NCI-H1436 (cell line): ENCODE measurements at regions not wholly inside any gene's neighbourhood (a gene's known extent, or its start where the extent isn't known, plus 50 kb on each side); places are given as distances from the start of the nearest gene placed in this dataset.

ENCODE experiments used
- DNase-seq: peaks from one replicate; lab custom pipeline; 2025; lab: John Stamatoyannopoulos, UW

GRCh38 chr10:108241166-108241565 is 1076.7 kb upstream of the SORCS1 start:
- no peak for DNase-seq

DNA sequence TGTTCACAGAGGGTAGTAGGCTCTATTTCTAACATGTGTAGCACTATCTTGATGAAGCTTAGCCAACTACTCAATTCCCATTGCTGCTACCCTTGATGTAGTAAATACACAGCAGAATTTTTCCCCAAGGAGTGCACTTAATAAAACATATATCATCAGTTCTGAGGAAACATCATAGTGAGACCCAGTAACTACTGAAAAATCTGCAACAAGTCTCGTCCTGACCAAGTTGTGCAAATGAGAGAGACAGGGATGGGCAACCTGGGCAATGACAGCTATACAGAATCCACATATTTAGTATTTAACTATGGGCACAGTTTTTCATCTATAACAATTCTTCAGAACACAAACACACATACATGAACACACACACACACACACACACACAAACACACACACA is 1073.8 kb upstream of the SORCS1 start:
- no peak for DNase-seq

DNA sequence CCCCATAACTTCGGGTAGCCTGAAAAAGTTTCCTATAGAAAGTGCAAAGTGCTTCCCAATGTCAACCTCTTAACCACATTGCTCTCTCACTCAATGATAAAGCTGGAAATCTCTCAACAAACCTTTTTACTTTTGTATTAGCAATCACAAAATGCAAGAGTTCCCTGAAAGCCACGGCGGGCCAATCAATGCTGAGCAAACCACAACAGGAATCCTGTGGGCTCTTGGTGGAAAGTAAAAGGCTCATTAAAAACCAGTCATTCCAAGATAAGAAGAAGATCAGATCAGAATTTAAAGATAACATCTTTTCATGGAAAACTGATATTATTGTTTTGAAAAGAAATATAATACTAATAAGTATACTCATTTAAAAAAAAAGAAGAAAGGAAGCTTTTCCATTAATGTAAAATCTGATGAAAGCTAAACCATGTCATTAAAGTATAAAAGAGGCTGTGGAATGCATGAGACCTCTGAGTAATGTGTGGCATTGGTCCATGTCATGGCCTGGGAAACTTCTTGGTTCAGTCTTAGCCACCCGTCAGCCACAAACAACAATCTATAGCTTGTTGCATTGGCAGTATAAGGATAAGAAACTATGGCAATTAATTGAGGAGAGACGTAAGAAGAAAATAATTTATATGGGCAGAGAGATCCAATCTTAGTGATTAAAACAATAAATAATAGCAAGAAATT is 1066.1 kb upstream of the SORCS1 start:
- no peak for DNase-seq

DNA sequence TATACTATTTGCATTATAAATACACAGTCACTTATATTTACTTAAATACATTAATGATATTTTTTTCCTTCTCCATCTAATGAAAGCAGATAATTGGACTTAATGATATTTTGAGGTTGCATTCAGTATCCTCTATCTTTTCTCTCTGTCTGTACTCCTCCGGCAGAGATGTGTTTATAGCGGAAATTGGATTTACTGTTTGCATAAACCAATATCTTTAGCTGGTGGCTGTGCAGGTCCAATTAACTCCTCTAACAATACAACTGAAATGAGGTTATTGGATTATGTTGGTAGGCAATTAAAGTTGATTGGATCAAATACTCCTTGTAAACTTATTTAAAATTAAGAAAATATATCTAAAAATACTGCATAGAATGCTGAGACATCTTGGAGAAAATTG is 1044.2 kb upstream of the SORCS1 start:
- no peak for DNase-seq

GRCh38 chr10:108208038-108208437 is 1043.5 kb upstream of the SORCS1 start:
- no peak for DNase-seq

GRCh38 chr10:108204528-108205305 is 1040.2 kb upstream of the SORCS1 start:
- DNase-seq: peak; percentile 7

DNA sequence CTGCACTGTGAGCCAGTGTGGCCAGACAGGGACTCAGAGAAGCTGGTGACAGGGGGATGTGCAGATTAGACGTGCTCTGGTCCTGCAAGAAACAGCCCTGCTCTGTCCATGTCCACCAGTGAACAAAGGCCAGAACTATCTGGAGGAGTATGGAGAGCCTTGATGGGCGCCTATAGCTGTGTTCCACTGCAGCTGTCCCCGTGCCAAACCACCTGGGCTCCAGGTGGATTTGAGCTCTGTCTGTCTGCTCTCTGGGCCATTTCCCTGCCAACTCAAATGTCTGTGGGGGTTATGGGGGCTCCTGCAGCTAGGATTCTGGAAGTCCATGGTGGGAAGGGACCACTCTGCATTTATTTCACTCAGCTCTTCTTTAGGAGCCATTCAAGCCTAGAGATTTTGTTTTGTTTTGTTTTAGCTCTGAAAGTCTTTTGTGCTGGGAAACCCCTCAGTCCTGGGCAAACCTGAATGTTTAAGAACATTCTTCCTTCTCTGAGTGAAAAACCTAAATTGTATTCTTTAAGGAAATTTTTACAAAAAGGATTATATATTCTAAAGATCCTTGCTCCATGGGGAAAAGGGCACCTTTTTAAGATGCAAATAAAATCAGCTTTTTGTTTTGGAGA is 1039.5 kb upstream of the SORCS1 start:
- DNase-seq: no peak

- DNase-seq: no peak
Observed at GRCh38 chr10:108187408-108188012, 1023.0 kb upstream of the SORCS1 start.

GRCh38 chr10:108184114-108184513 is 1019.6 kb upstream of the SORCS1 start:
- no peak for DNase-seq

- DNase-seq: no peak
Observed at GRCh38 chr10:108180878-108181277, 1016.4 kb upstream of the SORCS1 start.

GRCh38 chr10:108169846-108170245 is 1005.3 kb upstream of the SORCS1 start:
- DNase-seq: no peak

DNA sequence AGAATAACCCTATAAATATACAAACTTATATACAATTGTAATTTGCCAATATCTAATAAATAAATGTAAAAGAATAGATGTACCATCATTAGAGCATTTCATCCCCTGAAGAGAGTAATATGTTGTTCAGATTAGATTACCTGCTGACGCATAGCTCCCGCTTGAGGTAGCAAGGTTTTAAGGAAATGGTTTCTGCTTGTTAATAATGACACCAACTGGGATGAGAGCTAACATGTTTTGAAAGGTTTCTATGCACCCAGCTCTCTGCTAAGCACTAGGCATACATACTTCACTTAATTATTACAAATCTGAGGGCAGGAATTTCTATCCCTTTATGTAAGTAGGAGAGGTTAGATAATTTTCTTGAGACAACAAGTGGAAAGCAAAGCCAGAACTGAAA is 1003.3 kb upstream of the SORCS1 start:
- no peak for DNase-seq

DNA sequence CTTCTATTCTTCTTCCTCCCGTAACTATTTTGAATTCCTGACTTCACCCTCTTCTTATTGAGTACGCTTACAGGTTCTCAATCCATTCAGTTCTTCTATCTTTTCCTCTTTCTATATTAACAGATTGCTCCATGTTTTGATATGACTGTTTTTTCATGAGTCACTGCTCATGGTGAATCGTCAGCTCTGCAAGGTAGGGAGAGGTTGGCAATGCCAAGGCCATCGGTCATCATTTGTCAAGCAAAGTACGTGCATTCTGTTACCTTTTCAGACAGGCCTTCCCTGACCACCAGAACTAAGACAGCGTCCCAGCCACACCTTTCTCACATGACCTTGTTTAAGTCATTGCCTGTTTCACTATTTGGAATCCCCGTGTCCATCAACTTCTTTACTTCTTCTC is 1001.9 kb upstream of the SORCS1 start:
- no peak for DNase-seq

GRCh38 chr10:108147346-108147745 is 982.8 kb upstream of the SORCS1 start:
- no peak for DNase-seq

DNA sequence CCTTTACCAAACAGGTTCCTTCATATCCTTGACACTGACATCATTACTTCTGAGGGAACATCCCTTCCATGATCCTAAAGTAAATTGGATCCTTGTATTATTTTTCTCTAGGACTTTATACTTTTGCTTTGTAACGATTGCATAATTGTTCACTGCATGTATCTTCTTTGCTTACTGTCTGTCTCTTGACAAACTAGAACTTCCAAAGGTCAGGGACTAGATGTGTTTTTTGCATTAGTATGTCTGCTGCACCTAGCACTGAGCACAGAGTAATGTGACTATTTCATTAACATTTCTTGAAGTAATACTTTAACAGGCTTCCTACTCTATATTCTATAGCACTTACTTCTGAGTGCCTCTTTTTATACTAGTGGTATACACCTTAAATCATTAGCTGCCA is 976.6 kb upstream of the SORCS1 start:
- DNase-seq: no peak

DNA sequence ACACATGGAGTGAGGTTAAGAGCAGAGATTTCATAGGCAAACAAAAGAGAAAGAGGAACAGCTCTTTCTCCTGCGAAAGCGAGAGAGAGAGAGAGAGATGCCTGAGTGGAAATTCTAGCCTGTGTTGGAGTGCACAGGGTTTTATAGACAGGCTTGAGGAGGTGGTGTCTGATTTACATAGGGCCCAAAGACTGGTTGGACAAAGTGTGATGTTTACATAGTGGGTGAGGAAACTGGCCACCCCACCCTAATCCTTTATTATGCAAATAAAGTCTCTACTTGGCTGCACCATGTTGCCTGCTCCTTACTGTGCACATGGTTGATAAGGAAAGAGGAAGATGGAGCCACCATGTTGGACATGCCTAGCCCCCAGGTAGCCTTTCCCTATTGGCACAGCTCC is 967.8 kb upstream of the SORCS1 start:
- no peak for DNase-seq

GRCh38 chr10:108130575-108130974 is 966.1 kb upstream of the SORCS1 start:
- DNase-seq: no peak

DNA sequence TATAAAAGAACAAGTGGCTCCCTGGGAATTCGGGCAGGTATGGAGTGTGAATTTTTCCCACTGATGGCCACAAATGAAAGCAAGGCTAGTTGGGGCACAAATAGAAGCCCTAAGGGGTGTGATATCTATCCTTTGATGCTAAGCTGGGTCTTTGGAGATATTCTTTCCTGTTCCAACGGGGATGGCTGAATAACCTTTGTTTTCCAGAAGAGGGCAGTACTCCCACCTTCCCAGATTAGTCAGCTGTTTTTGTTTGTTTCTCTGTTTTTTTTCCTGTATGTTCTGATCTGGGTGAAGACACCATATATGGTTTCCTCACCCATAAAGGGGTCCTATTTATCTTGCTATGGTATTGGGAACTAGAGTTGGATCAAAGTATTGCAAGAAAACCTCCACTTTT is 947.7 kb upstream of the SORCS1 start:
- DNase-seq: no peak

DNA sequence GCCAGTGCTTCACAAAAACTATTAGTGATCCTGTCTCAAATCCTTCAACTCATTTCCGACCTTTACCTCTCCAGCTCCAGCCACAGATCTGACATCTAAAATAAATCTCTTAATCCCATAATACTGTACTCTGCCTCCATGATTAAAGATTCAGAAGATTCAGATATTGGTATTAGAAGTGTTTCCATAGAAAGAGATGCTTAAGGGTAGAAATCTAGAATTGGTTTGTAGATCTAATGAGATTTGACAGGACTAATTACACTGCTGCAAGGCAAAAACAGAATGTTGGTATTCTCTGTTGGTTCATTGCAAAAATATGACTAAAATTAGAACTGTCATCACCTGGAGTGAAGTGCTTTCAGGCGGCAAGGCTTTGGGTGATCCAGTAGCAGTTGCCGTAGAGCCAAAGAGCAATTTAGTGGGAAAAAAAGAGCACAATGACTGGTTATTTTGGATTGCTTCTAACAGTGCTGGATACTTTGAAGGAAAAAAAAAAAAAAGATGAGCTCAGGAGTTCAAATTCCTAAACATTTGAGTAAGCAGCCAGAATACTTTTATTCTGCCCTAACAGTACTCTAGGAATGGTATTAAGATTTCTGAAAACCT is 940.1 kb upstream of the SORCS1 start:
- DNase-seq: no peak

DNA sequence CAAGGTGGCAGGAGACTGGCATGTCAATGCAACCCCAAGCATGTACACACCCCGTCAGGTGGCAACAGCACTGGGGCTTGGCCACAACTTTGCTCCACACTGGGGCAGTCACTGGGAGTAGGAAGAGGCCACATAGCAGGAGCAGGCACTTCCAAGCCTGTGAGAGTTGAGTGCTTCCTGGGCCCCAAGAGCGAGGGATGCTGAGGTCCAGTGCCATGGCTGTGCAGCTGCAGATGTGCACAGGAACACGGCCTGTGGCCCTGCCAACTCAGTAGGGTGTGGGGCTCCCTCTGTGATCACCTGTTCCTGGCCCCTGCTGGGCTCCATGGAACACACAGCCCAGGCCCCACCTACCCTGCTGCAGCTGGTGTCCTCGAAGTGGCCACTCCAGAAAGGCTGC is 932.8 kb upstream of the SORCS1 start:
- no peak for DNase-seq

DNA sequence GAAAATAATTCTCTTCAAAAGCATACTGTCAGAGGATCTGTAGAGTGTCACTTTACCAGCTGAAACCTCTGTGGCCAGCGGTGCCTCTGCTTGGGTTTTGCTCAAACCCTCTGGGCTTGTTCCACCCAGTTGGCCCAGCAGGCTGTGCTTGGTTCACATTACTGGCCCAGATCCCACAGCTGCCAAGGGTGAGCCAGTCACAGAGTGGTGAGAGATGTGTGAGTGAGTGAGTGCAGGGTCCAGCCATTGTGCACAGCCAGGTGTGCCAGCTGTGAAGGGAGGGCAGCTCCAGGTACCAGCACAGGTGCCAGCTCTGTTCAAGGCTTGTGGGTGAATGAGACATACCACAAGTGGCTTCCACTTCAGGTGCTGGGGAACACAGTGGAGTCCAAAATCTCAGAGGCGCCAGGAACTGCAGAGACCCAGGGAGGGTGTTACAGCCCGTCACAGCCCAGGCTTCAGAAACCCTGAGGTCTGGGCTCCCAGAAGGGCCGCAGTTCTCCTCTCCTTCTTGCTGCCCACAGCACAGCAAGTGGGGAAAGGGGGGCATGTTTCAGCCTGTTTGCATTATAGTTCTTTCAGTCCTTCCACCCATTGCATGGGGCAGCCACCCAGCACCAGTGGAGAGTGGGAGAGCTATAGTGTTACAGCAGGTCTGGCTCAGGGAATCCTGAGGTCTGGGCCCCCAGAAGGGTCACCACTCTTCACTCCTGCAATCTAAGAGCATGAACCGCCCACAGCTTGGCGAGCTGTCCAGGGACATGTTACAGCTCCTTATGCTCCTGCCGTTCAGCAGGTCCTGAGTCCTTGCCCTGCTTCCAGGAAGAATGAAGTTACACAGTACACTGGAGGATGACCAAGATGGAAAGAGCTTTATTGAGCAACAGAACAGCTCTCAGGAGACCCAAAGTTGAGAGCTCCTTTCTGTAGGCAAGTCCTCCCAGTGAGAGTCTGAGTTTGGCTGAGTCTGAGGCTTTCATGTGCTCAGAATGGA is 931.7 kb upstream of the SORCS1 start:
- no peak for DNase-seq
